Esophagus (tissue), 2 donors: ENCODE measurements at regions not wholly inside any gene's neighbourhood (a gene's known extent, or its start where the extent isn't known, plus 50 kb on each side); places are given as distances from the start of the nearest gene placed in this dataset.

Source experiments
- H3K27ac ChIP-seq, 2 donors: one replicate each; pipeline ENCODE4 v1.5.1; 2013; ENCODE audit warnings: low read depth in 2 of 2, mild to moderate bottlenecking in 2 of 2, inconsistent platforms in 1 of 2, low read length in 1 of 2, moderate library complexity in 1 of 2
- H3K27me3 ChIP-seq, 2 donors: one replicate each; pipeline ENCODE4 v1.6.1; 2013; ENCODE audit warnings: low read length in 2 of 2, control low read depth in 1 of 2, mild to moderate bottlenecking in 1 of 2; ENCODE audit not compliant: insufficient read depth in 2 of 2, control insufficient read depth in 1 of 2
- H3K36me3 ChIP-seq, 2 donors: one replicate each; pipeline ENCODE4 v1.6.1; 2013; ENCODE audit warnings: low read length in 1 of 2; ENCODE audit not compliant: control insufficient read depth in 2 of 2, insufficient read depth in 2 of 2
- H3K4me1 ChIP-seq, 2 donors: one replicate each; pipeline ENCODE4 v1.6.1; 2013; ENCODE audit warnings: low read length in 1 of 2; ENCODE audit not compliant: control insufficient read depth in 2 of 2, insufficient read depth in 2 of 2
- H3K4me3 ChIP-seq, 2 donors: one replicate each; pipeline ENCODE4 v1.5.1; 2013; ENCODE audit warnings: low read length in 2 of 2, mild to moderate bottlenecking in 2 of 2, low read depth in 1 of 2, moderate library complexity in 1 of 2
- H3K9me3 ChIP-seq, 2 donors: one replicate each; pipeline ENCODE4 v1.6.1; 2013; ENCODE audit warnings: mild to moderate bottlenecking in 2 of 2, low read depth in 1 of 2, low read length in 1 of 2, moderate library complexity in 1 of 2; ENCODE audit not compliant: control insufficient read depth in 2 of 2, insufficient read depth in 1 of 2
- WGBS, 2 donors: extraction: QIAGEN DNeasy Blood & Tissue Kit; methylation state at CpG; one replicate each; pipeline ENCODE4 v1.1.7; 2013; 5-methylcytosine and 5-hydroxymethylcytosine counted together
- donor health status: healthy with polysubstance abuse.
- donor health status: Bipolar disorder and iron deficiency.

DNA sequence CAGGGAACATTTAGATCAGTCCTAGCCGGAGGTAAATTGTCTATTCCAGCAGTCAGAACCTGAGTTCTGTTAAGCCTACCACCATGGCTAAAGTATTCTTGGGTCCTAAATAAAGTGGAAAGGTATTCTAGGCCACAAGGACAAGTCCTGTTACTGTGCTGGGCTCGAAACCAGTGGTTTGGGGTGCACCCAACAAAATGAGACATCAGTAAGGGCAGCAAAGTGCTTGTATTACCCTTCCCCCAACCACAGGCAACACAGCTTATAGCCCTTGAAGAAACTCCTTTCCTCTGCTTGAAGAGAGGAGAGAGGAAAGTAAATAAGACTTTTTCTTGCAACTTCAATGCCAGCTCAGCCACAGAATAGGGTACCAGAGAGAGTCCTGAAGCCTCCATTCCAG lies 1345.6 kb downstream of the PCDH18 start:
- 70 to 73% methylated on average over 2 of the region's 2 CpGs for WGBS, 2 donors
- Histone ChIP-seq H3K36me3 (no peaks in the 10 kb centered on the region), H3K27ac (no peak overlapping the region), H3K4me3 (no peak overlapping the region), H3K27me3 (peaks cover 0 to 3% of the 10 kb centered on the region in 2 donors), H3K4me1 (no peaks in the 10 kb centered on the region), H3K9me3 (peaks cover 0 to 3% of the 10 kb centered on the region in 2 donors)

- H3K4me3 ChIP-seq = no peak overlapping the region
- peaks cover 0 to 3% of the 10 kb centered on the region in 2 donors for H3K9me3 ChIP-seq
- peaks cover 0 to 3% of the 10 kb centered on the region in 2 donors for H3K27me3 ChIP-seq
- no peaks in the 10 kb centered on the region for H3K4me1 ChIP-seq
- no peaks in the 10 kb centered on the region for H3K36me3 ChIP-seq
- H3K27ac ChIP-seq = no peak overlapping the region
- 90 to 92% methylated on average over 4 of the region's 4 CpGs for WGBS, 2 donors
These were observed 1348.8 kb downstream of the PCDH18 start for GRCh38 chr4:136183513-136183912.

GRCh38 chr4:136156947-136157346 lies 1375.3 kb downstream of the PCDH18 start:
- no peaks in the 10 kb centered on the region for H3K36me3 ChIP-seq
- no peaks in the 10 kb centered on the region for H3K4me1 ChIP-seq
- peaks cover 0 to 2% of the 10 kb centered on the region in 2 donors for H3K9me3 ChIP-seq
- H3K4me3 ChIP-seq = no peak overlapping the region
- H3K27ac ChIP-seq = no peak overlapping the region
- no peaks in the 10 kb centered on the region for H3K27me3 ChIP-seq
- 55 to 63% methylated on average over 1 of the region's 1 CpG for WGBS, 2 donors

DNA sequence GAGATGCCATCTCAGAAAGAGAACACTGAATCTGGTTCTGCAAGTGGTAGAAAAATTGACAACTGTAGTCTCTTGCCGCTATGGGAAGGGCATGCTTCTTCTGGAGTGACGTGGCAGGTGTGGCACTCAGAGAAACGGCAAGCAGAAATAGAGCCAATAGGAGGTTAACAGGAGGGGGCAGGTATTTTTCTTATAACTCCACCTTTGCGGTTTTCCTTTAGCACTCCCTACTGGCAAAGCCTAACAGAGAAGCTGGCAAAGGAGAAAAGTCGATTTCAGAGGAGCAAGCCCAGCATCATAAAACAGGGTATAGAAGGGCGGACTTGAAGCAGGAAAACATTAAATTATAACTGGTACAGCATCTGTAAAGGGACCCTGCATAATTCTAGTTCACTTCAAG lies 1382.2 kb downstream of the PCDH18 start:
- no peak overlapping the region for H3K4me3 ChIP-seq
- no peaks in the 10 kb centered on the region for H3K4me1 ChIP-seq
- no peak overlapping the region for H3K27ac ChIP-seq
- no peaks in the 10 kb centered on the region for H3K27me3 ChIP-seq
- H3K36me3 ChIP-seq = no peaks in the 10 kb centered on the region
- WGBS, 2 donors = 80 to 83% methylated on average over 6 of the region's 6 CpGs
- peaks cover 0 to 2% of the 10 kb centered on the region in 2 donors for H3K9me3 ChIP-seq

DNA sequence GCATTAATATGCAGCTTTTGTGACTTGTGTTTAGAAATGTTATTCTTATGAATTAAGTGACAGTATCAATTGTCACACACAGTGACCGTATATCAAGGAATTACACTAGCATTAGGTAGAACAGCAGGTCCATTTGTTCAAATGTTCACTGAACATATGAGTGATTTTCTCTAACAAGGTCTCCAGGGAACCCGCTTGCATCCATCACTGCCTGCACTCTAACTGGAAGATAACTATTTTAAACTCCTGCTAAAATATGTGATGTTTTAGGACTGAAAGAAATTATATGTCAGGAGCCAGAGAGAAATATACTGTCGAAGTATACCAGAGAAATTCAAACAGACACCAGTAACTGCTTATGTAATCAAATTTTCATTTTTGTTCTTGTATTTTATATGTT lies 1395.7 kb downstream of the PCDH18 start:
- WGBS, 2 donors = 73 to 77% methylated on average over 3 of the region's 3 CpGs
- Histone ChIP-seq H3K4me3 (no peak overlapping the region), H3K4me1 (no peaks in the 10 kb centered on the region), H3K27ac (no peak overlapping the region), H3K9me3 (no peaks in the 10 kb centered on the region), H3K27me3 (no peaks in the 10 kb centered on the region), H3K36me3 (no peaks in the 10 kb centered on the region)

DNA sequence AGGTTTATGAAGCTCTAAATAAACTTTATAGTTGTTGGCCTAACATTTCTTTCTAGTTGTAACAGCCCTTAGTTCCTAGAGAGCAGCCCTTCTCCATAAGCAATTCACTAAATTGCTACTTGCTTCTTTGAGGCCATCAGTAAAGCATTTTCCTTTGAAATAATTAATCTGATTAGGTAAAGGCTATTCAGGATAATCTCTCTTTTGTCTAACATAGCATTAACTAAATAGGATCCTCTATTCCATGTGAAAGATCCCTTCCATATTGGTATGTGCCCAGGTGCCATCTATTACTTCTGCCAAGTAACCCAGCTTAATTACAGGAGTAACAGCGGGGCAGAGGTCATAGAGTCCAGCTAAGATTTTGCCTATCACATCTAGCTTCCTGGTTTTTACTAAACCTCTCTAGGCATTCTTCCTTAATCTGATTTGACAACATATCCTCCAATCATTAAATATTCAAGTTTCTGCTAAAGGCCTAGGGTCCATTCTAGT lies 1408.0 kb downstream of the PCDH18 start:
- Histone ChIP-seq H3K4me1 (no peaks in the 10 kb centered on the region), H3K36me3 (no peaks in the 10 kb centered on the region), H3K4me3 (no peak overlapping the region), H3K9me3 (no peaks in the 10 kb centered on the region), H3K27ac (no peak overlapping the region), H3K27me3 (no peaks in the 10 kb centered on the region)
- WGBS, 2 donors = 76 to 85% methylated on average over 1 of the region's 1 CpG

- Histone ChIP-seq H3K36me3 (no peaks in the 10 kb centered on the region), H3K27ac (no peak overlapping the region), H3K27me3 (no peaks in the 10 kb centered on the region), H3K4me1 (no peaks in the 10 kb centered on the region), H3K9me3 (no peaks in the 10 kb centered on the region), H3K4me3 (no peak overlapping the region)
These were observed 1410.9 kb downstream of the PCDH18 start for GRCh38 chr4:136121426-136121825.

GRCh38 chr4:136113921-136114320 lies 1418.4 kb downstream of the PCDH18 start:
- 36 to 45% methylated on average over 2 of the region's 2 CpGs for WGBS, 2 donors
- Histone ChIP-seq H3K27ac (no peak overlapping the region), H3K4me1 (no peaks in the 10 kb centered on the region), H3K4me3 (no peak overlapping the region), H3K27me3 (no peaks in the 10 kb centered on the region), H3K9me3 (no peaks in the 10 kb centered on the region), H3K36me3 (no peaks in the 10 kb centered on the region)

- Histone ChIP-seq H3K4me1 (no peaks in the 10 kb centered on the region), H3K9me3 (no peaks in the 10 kb centered on the region), H3K36me3 (no peaks in the 10 kb centered on the region), H3K27ac (no peak overlapping the region), H3K4me3 (no peak overlapping the region), H3K27me3 (no peaks in the 10 kb centered on the region)
- WGBS, 2 donors = 36 to 44% methylated on average over 1 of the region's 1 CpG
These were observed 1420.2 kb downstream of the PCDH18 start for GRCh38 chr4:136112116-136112515.

DNA sequence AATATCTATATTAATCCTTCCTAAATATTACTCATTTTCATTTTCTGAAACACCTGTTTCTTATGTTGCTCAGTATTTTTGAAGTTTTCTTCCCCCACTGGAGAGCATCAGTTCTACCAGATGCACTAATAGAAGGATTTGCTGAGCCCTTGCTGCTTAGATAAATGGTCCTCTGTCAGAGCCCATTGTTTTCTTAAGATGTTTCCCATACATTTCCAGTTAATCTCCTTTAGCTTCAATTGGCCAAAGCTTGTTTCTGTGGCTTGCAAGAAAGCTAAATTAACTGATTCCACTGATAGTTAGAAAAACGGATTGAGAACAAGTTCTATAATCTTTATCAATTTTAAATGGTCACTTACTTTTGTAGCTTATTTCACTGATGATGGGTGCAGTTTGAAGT lies 1425.5 kb downstream of the PCDH18 start:
- no peaks in the 10 kb centered on the region for H3K9me3 ChIP-seq
- no peak overlapping the region for H3K27ac ChIP-seq
- 30 to 40% methylated on average over 1 of the region's 1 CpG for WGBS, 2 donors
- no peaks in the 10 kb centered on the region for H3K36me3 ChIP-seq
- H3K4me3 ChIP-seq = no peak overlapping the region
- no peaks in the 10 kb centered on the region for H3K27me3 ChIP-seq
- no peaks in the 10 kb centered on the region for H3K4me1 ChIP-seq
